ENCODE measurements at regions not wholly inside any gene's neighbourhood (a gene's known extent, or its start where the extent isn't known, plus 50 kb on each side); places are given as distances from the start of the nearest gene placed in this dataset.

GRCh38 chr12:107331471-107331870 lies 238.1 kb upstream of the CRY1 start:
- TF ChIP-seq DLX4 (CRISPR knock-in tag; IDR thresholded peaks at IDR 0.05) = no peak
- no peak for TF ChIP-seq POLR2A (conservative IDR thresholded peaks at IDR 0.05)
- TF ChIP-seq CTCF (IDR thresholded peaks at IDR 0.05 in 2 of 3, conservative IDR thresholded peaks at IDR 0.05 in 1 of 3; ENCODE audit: insufficient read depth in 2 of 3, low read depth in 1 of 3, low read length in 3 of 3) = no peak
- no peak for TF ChIP-seq CHD7 (IDR thresholded peaks at IDR 0.05; ENCODE audit: low read depth, low read length)
- no peak for TF ChIP-seq THRA (IDR thresholded peaks at IDR 0.05)
- TF ChIP-seq GMEB1 (CRISPR knock-in tag; IDR thresholded peaks at IDR 0.05) = no peak
- TF ChIP-seq AFF4 (CRISPR knock-in tag; IDR thresholded peaks at IDR 0.05) = no peak
- TF ChIP-seq ZNF23 (CRISPR knock-in tag; IDR thresholded peaks at IDR 0.05) = no peak
- TF ChIP-seq RAD21 (CRISPR knock-in tag; conservative IDR thresholded peaks at IDR 0.05 in 1 of 2, IDR thresholded peaks at IDR 0.05 in 1 of 2) = no peak
- no peak for TF ChIP-seq BDP1 (IDR thresholded peaks at IDR 0.05; ENCODE audit: insufficient read depth, insufficient read length)
- TF ChIP-seq NR2C2 (CRISPR knock-in tag; IDR thresholded peaks at IDR 0.05) = no peak
- no peak for TF ChIP-seq NR2C2 (tag; IDR thresholded peaks at IDR 0.05)
- TF ChIP-seq ZNF239 (CRISPR knock-in tag; IDR thresholded peaks at IDR 0.05) = no peak
- TF ChIP-seq POLR2AphosphoS5 (IDR thresholded peaks at IDR 0.05; ENCODE audit: control insufficient read depth, insufficient read depth, low read depth, low read length) = no peak
- no peak for TF ChIP-seq KDM1A (IDR thresholded peaks at IDR 0.05)
